Endothelial cell of umbilical vein (primary cell): ENCODE measurements at regions not wholly inside any gene's neighbourhood (a gene's known extent, or its start where the extent isn't known, plus 50 kb on each side); places are given as distances from the start of the nearest gene placed in this dataset.

Experiments used
- BruUV-seq: library from RNA; stranded (reverse); fragments of 400-500 nt; replicated peaks from 2 replicates; lab custom pipeline; 2021; lab: Mats Ljungman, UMichigan
- CTCF ChIA-PET: fragments of 300-600, 350-600 bp; sonication (Branson Sonifier 250); formaldehyde crosslinking; loops from one replicate; lab custom pipeline; 2021; ENCODE audit warnings: antibody characterized with exemption, inconsistent platforms; lab: Charles Lee
- POLR2A ChIA-PET: fragments of 300-600, 350-600 bp; sonication (Branson Sonifier 250); formaldehyde crosslinking; loops from one replicate; lab custom pipeline; 2021; ENCODE audit warnings: antibody characterized with exemption, inconsistent platforms; lab: Charles Lee
- DNase-seq: peaks from one replicate; pipeline ENCODE4 v3.0.0-alpha.2; 2011; ENCODE audit warnings: low read depth, low spot score
- FAIRE-seq: peaks from 2 replicates; lab custom pipeline; 2011; peaks lifted over from hg19 to GRCh38; lab: Jason Lieb, UNC
- H2AFZ ChIP-seq: 2 replicates; pipeline ENCODE4 v1.6.0; 2012; ENCODE audit warnings: low read depth, low read length, control low read depth, inconsistent platforms
- H3K27ac ChIP-seq: 2 replicates; pipeline ENCODE4 v1.5.1; 2011; ENCODE audit warnings: low read depth, mild to moderate bottlenecking, control low read depth, low read length, moderate library complexity; ENCODE audit not compliant: insufficient read depth
- H3K27me3 ChIP-seq, 2 experiments: 2 replicates each; pipeline versions ENCODE4 v1.6.0 to v1.6.1; 2011; ENCODE audit warnings: low read length in 2 of 2, mixed read lengths in 1 of 2; ENCODE audit not compliant: control insufficient read depth in 2 of 2, insufficient read depth in 2 of 2
- H3K36me3 ChIP-seq, 2 experiments: 2 replicates in 1 of 2; 3 replicates in 1 of 2; pipeline ENCODE4 v1.5.1; 2011; ENCODE audit warnings: low read length in 2 of 2, mild to moderate bottlenecking in 1 of 2, moderate library complexity in 1 of 2; ENCODE audit not compliant: control insufficient read depth in 2 of 2, insufficient read depth in 2 of 2; ENCODE audit errors: extremely low read depth in 1 of 2
- H3K4me1 ChIP-seq: 3 replicates; pipeline ENCODE4 v1.5.1; 2011; ENCODE audit warnings: mild to moderate bottlenecking, low read length; ENCODE audit not compliant: control insufficient read depth, insufficient read depth; ENCODE audit errors: extremely low read depth
- H3K4me2 ChIP-seq: 2 replicates; pipeline ENCODE4 v1.6.1; 2011; ENCODE audit warnings: low read length, control low read depth, mixed read lengths; ENCODE audit not compliant: insufficient read depth
- H3K4me3 ChIP-seq, 3 experiments: fragments of 200-600 bp in 1 of 3; sonication (generic), shearing (Covaris generic) in 1 of 3; replicated peaks in 1 of 3; 2 replicates each; pipeline ENCODE4 v1.5.1; 2011 to 2016; ENCODE audit warnings: control low read depth in 3 of 3, low read length in 3 of 3, mild to moderate bottlenecking in 2 of 3, inconsistent platforms in 1 of 3, low read depth in 1 of 3, moderate library complexity in 1 of 3; ENCODE audit not compliant: insufficient read depth in 1 of 3
- H3K79me2 ChIP-seq: 2 replicates; pipeline ENCODE4 v1.6.0; 2012; ENCODE audit warnings: low read length, inconsistent platforms; ENCODE audit not compliant: control insufficient read depth, insufficient read depth
- H3K9ac ChIP-seq: replicated peaks from 2 replicates; pipeline ENCODE3; 2011; ENCODE audit warnings: low read length, control low read depth; ENCODE audit not compliant: insufficient read depth; ENCODE audit errors: extremely low read depth
- H3K9me1 ChIP-seq: replicated peaks from 3 replicates; pipeline ENCODE4 v1.6.0; 2011; ENCODE audit warnings: mild to moderate bottlenecking, low read length; ENCODE audit not compliant: control insufficient read depth, insufficient read depth; ENCODE audit errors: extremely low read depth
- H3K9me3 ChIP-seq: replicated peaks from 2 replicates; pipeline ENCODE4 v1.5.1; 2012; ENCODE audit warnings: low read length, inconsistent platforms; ENCODE audit not compliant: control insufficient read depth, insufficient read depth
- H4K20me1 ChIP-seq: replicated peaks from 2 replicates; pipeline ENCODE3; 2011; ENCODE audit warnings: mild to moderate bottlenecking, low read length; ENCODE audit not compliant: control insufficient read depth, insufficient read depth; ENCODE audit errors: extremely low read depth
- EZH2 ChIP-seq: IDR thresholded peaks from 2 replicates; pipeline ENCODE4 v1.6.1; 2012; ENCODE audit warnings: borderline replicate concordance, low read depth, mild to moderate bottlenecking, moderate library complexity, low read length, inconsistent platforms; ENCODE audit not compliant: severe bottlenecking
- FOS ChIP-seq: IDR thresholded peaks from 2 replicates; pipeline ENCODE4 v1.6.1; 2011; ENCODE audit warnings: mild to moderate bottlenecking, low read length, moderate library complexity, borderline replicate concordance; ENCODE audit not compliant: insufficient read depth
- GATA2 ChIP-seq: IDR thresholded peaks from 2 replicates; pipeline ENCODE4 v1.7.0; 2011; ENCODE audit warnings: low read depth, mild to moderate bottlenecking, moderate library complexity, mixed read lengths, low read length; ENCODE audit not compliant: insufficient read length, insufficient read depth
- JUN ChIP-seq: IDR thresholded peaks from 2 replicates; pipeline ENCODE4 v1.6.1; 2011; ENCODE audit warnings: borderline replicate concordance, low read depth; ENCODE audit not compliant: insufficient read length, insufficient read depth
- MYC ChIP-seq: IDR thresholded peaks from one replicate; pipeline ENCODE4 v1.6.1; 2011; ENCODE audit warnings: mild to moderate bottlenecking, low read depth, low read length
- POLR2A ChIP-seq: IDR thresholded peaks from 2 replicates; pipeline ENCODE4 v1.6.1; 2012; ENCODE audit warnings: low read depth, mild to moderate bottlenecking, control low read depth, low read length
- POLR2AphosphoS5 ChIP-seq: IDR thresholded peaks from 2 replicates; pipeline ENCODE4 v1.6.1; 2012; ENCODE audit warnings: low read depth, mild to moderate bottlenecking, control low read depth, low read length, moderate library complexity; ENCODE audit not compliant: insufficient read depth
- dilution Hi-C: fragments of 300-500 bp; cut with MboI; formaldehyde crosslinking; loops from one replicate; pipeline ENCODE4 v1.15.0; 2019; ENCODE audit warnings: low sequenced_read_pairs; ENCODE audit not compliant: extremely low pct_ligation_motif_present
- intact Hi-C: fragments of 100-400 bp; cut with micrococcal nuclease; formaldehyde crosslinking; loops from one replicate; pipeline ENCODE4 v1.10.0; 2022
- TF ChIP-seq, protein P1 (sequence below): IDR thresholded peaks from 2 replicates; pipeline ENCODE4 v1.6.1; 2011; ENCODE audit not compliant: insufficient read depth, insufficient read length
- TF ChIP-seq, protein P2 (sequence below), 2 donors: IDR thresholded peaks; 1 replicate in 1 of 2; 2 replicates in 1 of 2; pipeline ENCODE4 v1.5.1; 2011; ENCODE audit warnings: low read length in 2 of 2, mild to moderate bottlenecking in 2 of 2, moderate library complexity in 2 of 2, control low read depth in 1 of 2, inconsistent platforms in 1 of 2, low read depth in 1 of 2; ENCODE audit not compliant: insufficient read depth in 1 of 2; ENCODE audit errors: extremely low read depth in 1 of 2

DNA sequence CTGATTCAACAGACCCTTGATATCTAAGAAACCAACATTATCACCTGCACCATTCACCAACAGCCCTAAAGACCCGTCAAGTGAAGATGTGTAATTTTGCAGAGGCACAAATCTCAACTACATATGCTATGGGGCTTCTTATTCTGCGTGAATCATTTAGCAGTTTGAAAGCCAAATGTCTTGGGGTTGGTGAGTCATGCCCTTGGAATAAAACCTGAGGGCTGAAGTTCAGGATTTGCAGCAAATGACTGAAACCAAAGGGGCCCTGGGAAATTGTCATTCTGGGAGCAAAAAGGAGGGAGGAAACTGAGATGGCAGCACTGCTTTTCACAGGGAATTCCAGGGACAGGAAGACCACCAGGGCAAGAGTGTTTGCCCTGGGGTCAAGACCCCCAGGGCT is 79.2 kb upstream of the TNR start:
- no peaks in the 10 kb centered on the region for H3K9me3 ChIP-seq
- TF ChIP-seq MYC (no peak), POLR2AphosphoS5 (no peak), FOS (no peak), EZH2 (no peak), JUN (no peak), GATA2 (no peak), POLR2A (no peak)
- TF ChIP-seq, protein P1, sequence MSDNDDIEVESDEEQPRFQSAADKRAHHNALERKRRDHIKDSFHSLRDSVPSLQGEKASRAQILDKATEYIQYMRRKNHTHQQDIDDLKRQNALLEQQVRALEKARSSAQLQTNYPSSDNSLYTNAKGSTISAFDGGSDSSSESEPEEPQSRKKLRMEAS: no peak
- TF ChIP-seq, protein P2, sequence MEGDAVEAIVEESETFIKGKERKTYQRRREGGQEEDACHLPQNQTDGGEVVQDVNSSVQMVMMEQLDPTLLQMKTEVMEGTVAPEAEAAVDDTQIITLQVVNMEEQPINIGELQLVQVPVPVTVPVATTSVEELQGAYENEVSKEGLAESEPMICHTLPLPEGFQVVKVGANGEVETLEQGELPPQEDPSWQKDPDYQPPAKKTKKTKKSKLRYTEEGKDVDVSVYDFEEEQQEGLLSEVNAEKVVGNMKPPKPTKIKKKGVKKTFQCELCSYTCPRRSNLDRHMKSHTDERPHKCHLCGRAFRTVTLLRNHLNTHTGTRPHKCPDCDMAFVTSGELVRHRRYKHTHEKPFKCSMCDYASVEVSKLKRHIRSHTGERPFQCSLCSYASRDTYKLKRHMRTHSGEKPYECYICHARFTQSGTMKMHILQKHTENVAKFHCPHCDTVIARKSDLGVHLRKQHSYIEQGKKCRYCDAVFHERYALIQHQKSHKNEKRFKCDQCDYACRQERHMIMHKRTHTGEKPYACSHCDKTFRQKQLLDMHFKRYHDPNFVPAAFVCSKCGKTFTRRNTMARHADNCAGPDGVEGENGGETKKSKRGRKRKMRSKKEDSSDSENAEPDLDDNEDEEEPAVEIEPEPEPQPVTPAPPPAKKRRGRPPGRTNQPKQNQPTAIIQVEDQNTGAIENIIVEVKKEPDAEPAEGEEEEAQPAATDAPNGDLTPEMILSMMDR (IDR thresholded peaks at IDR 0.05; ENCODE audit: extremely low read depth in 1 of 2, insufficient read depth in 1 of 2, low read depth in 1 of 2, low read length in 2 of 2): no peak
- H3K27me3 ChIP-seq: no peaks in the 10 kb centered on the region
- no TSS peak for BruUV-seq
- H3K9ac ChIP-seq: no peak overlapping the region
- H2AFZ ChIP-seq: no peak overlapping the region
- CTCF ChIA-PET: interaction anchor here (1.1 to 3.6 kb wide), 2 partner anchors 17 to 449 kb away, joined by 3 to 30 read pairs; no protein-coding TSS in a partner anchor
- no peaks in the 10 kb centered on the region for H3K36me3 ChIP-seq
- intact Hi-C loops (no loop called here), dilution Hi-C loops (no loop called here)
- no peaks in the 10 kb centered on the region for H4K20me1 ChIP-seq
- H3K9me1 ChIP-seq: no peaks in the 10 kb centered on the region
- no peak for DNase-seq
- no peaks in the 10 kb centered on the region for H3K79me2 ChIP-seq
- no peak overlapping the region for H3K4me3 ChIP-seq
- no peak for FAIRE-seq
- H3K4me2 ChIP-seq: no peak overlapping the region
- H3K27ac ChIP-seq: no peak overlapping the region
- no peaks in the 10 kb centered on the region for H3K4me1 ChIP-seq
- POLR2A ChIA-PET: no interaction called here
